GM23338 (cell line): ENCODE measurements at regions not wholly inside any gene's neighbourhood (a gene's known extent, or its start where the extent isn't known, plus 50 kb on each side); places are given as distances from the start of the nearest gene placed in this dataset.
"Not testable (repeated sequence)": the region's sequence is repeated elsewhere in the genome, so short reads cannot be mapped to it uniquely, and the experiment has no call there.

Experiments used
- ATAC-seq: fragments of 200-7000 bp; cut with Tn5 transposase; 3 replicates; pipeline ENCODE4 v1.9.1; 2020
- DNase-seq: peaks from one replicate; pipeline ENCODE4 v3.0.0-alpha.2; 2015; ENCODE audit warnings: low spot score
- H2AFZ ChIP-seq: fragments of 200-600 bp; sonication (generic); 2 replicates; pipeline ENCODE4 v1.8.0; 2016; ENCODE audit warnings: antibody characterized with exemption, mild to moderate bottlenecking, moderate library complexity
- H3F3A ChIP-seq: fragments of 200-600 bp; sonication (generic); replicated peaks from 2 replicates; pipeline ENCODE4 v1.8.0; 2017; ENCODE audit warnings: antibody characterized with exemption, mixed run types, low read depth
- H3K27ac ChIP-seq: fragments of 200-600 bp; sonication (generic); 2 replicates; pipeline ENCODE4 v1.6.1; 2016; ENCODE audit warnings: low read depth
- H3K27me3 ChIP-seq: fragments of 200-600 bp; sonication (generic); 2 replicates; pipeline ENCODE4 v1.8.0; 2016; ENCODE audit warnings: mild to moderate bottlenecking, mixed run types, moderate library complexity; ENCODE audit not compliant: insufficient read depth
- H3K36me3 ChIP-seq: fragments of 200-600 bp; sonication (generic); 2 replicates; pipeline ENCODE4 v1.8.0; 2016; ENCODE audit warnings: mild to moderate bottlenecking; ENCODE audit not compliant: insufficient read depth
- H3K4me1 ChIP-seq: fragments of 200-600 bp; sonication (generic); 2 replicates; pipeline ENCODE4 v1.8.0; 2016; ENCODE audit warnings: mild to moderate bottlenecking, moderate library complexity; ENCODE audit not compliant: insufficient read depth
- H3K4me2 ChIP-seq: fragments of 200-600 bp; sonication (generic); 2 replicates; pipeline ENCODE4 v1.7.1; 2017; ENCODE audit warnings: mixed run types
- H3K4me3 ChIP-seq: fragments of 200-600 bp; sonication (generic); 2 replicates; pipeline ENCODE4 v1.6.1; 2016; ENCODE audit warnings: mixed run types
- H3K79me2 ChIP-seq: fragments of 200-600 bp; sonication (generic); replicated peaks from 2 replicates; pipeline ENCODE4 v1.8.0; 2017; ENCODE audit warnings: mild to moderate bottlenecking; ENCODE audit not compliant: insufficient read depth
- H3K9me2 ChIP-seq: fragments of 200-600 bp; sonication (generic); 2 replicates; pipeline ENCODE4 v1.8.0; 2017; ENCODE audit not compliant: insufficient read depth
- H4K20me1 ChIP-seq: fragments of 200-600 bp; sonication (generic); replicated peaks from 2 replicates; pipeline ENCODE4 v1.8.0; 2017; ENCODE audit warnings: mild to moderate bottlenecking; ENCODE audit not compliant: insufficient read depth
- H3K27ac Mint-ChIP-seq: 2 replicates; pipeline ENCODE4 v1.8.0; 2020; ENCODE audit warnings: inconsistent platforms, mild to moderate bottlenecking, moderate library complexity, mixed read lengths
- H3K27me3 Mint-ChIP-seq: 3 replicates; pipeline ENCODE4 v1.8.0; 2022; ENCODE audit warnings: low read depth, mild to moderate bottlenecking, moderate library complexity, mixed read lengths, inconsistent platforms; ENCODE audit not compliant: insufficient read depth, poor library complexity
- H3K36me3 Mint-ChIP-seq: 3 replicates; pipeline ENCODE4 v1.8.0; 2021; ENCODE audit warnings: low read depth, mild to moderate bottlenecking, inconsistent platforms, moderate library complexity, mixed read lengths
- H3K4me1 Mint-ChIP-seq: 3 replicates; pipeline ENCODE4 v1.8.0; 2020; ENCODE audit warnings: mild to moderate bottlenecking, inconsistent platforms, mixed read lengths
- H3K4me3 Mint-ChIP-seq: 3 replicates; pipeline ENCODE4 v1.8.0; 2021; ENCODE audit warnings: moderate library complexity, mild to moderate bottlenecking, inconsistent platforms, mixed read lengths
- H3K9me3 Mint-ChIP-seq: 3 replicates; pipeline ENCODE4 v1.8.0; 2020; ENCODE audit warnings: moderate library complexity, mild to moderate bottlenecking, inconsistent platforms, mixed read lengths
- NANOG ChIP-seq: IDR thresholded peaks from 2 replicates; pipeline ENCODE4 v1.6.1; 2016; ENCODE audit warnings: antibody characterized with exemption, borderline replicate concordance
- STAT1 ChIP-seq: IDR thresholded peaks from one replicate; pipeline ENCODE4 v1.6.1; 2016; ENCODE audit warnings: antibody characterized with exemption; ENCODE audit not compliant: unreplicated experiment
- ZNF114 ChIP-seq: fragments of 250-450 bp; sonication (Bioruptor Pico); IDR thresholded peaks from 2 replicates; pipeline ENCODE4 v1.5.0; 2020; ENCODE audit warnings: mild to moderate bottlenecking, moderate library complexity
- TF ChIP-seq, protein P1 (sequence below): fragments of 250-450 bp; sonication (Bioruptor Pico); IDR thresholded peaks from 2 replicates; pipeline ENCODE4 v1.5.0; 2020; ENCODE audit warnings: mild to moderate bottlenecking, moderate library complexity
- TF ChIP-seq, protein P2 (sequence below): IDR thresholded peaks from 2 replicates; pipeline ENCODE4 v1.6.1; 2016; ENCODE audit warnings: antibody characterized with exemption
- TF ChIP-seq, protein P3 (sequence below): IDR thresholded peaks from one replicate; pipeline ENCODE4 v1.6.1; 2018; ENCODE audit warnings: antibody characterized with exemption; ENCODE audit not compliant: unreplicated experiment

DNA sequence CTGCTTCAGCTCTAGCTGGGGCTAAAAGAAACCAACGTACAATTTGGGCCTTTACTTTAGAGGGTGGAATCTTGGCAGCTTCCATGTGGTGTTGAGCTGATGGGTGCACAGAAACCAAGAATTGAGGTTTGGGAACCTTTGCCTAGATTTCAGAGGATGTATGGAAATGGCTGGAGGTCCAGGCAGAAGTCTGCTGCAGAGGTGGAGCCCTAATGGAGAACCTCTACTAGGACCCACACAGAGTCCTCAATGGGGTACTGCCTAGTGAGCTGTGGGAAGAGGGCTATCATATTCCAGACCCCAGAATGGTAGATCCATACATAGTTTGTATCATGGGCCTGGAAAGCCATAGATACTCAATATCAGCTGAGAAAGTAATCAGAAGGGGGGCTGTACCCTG lies 500.4 kb upstream of the ATP2B1 start (continued):
- TF ChIP-seq, protein P1, sequence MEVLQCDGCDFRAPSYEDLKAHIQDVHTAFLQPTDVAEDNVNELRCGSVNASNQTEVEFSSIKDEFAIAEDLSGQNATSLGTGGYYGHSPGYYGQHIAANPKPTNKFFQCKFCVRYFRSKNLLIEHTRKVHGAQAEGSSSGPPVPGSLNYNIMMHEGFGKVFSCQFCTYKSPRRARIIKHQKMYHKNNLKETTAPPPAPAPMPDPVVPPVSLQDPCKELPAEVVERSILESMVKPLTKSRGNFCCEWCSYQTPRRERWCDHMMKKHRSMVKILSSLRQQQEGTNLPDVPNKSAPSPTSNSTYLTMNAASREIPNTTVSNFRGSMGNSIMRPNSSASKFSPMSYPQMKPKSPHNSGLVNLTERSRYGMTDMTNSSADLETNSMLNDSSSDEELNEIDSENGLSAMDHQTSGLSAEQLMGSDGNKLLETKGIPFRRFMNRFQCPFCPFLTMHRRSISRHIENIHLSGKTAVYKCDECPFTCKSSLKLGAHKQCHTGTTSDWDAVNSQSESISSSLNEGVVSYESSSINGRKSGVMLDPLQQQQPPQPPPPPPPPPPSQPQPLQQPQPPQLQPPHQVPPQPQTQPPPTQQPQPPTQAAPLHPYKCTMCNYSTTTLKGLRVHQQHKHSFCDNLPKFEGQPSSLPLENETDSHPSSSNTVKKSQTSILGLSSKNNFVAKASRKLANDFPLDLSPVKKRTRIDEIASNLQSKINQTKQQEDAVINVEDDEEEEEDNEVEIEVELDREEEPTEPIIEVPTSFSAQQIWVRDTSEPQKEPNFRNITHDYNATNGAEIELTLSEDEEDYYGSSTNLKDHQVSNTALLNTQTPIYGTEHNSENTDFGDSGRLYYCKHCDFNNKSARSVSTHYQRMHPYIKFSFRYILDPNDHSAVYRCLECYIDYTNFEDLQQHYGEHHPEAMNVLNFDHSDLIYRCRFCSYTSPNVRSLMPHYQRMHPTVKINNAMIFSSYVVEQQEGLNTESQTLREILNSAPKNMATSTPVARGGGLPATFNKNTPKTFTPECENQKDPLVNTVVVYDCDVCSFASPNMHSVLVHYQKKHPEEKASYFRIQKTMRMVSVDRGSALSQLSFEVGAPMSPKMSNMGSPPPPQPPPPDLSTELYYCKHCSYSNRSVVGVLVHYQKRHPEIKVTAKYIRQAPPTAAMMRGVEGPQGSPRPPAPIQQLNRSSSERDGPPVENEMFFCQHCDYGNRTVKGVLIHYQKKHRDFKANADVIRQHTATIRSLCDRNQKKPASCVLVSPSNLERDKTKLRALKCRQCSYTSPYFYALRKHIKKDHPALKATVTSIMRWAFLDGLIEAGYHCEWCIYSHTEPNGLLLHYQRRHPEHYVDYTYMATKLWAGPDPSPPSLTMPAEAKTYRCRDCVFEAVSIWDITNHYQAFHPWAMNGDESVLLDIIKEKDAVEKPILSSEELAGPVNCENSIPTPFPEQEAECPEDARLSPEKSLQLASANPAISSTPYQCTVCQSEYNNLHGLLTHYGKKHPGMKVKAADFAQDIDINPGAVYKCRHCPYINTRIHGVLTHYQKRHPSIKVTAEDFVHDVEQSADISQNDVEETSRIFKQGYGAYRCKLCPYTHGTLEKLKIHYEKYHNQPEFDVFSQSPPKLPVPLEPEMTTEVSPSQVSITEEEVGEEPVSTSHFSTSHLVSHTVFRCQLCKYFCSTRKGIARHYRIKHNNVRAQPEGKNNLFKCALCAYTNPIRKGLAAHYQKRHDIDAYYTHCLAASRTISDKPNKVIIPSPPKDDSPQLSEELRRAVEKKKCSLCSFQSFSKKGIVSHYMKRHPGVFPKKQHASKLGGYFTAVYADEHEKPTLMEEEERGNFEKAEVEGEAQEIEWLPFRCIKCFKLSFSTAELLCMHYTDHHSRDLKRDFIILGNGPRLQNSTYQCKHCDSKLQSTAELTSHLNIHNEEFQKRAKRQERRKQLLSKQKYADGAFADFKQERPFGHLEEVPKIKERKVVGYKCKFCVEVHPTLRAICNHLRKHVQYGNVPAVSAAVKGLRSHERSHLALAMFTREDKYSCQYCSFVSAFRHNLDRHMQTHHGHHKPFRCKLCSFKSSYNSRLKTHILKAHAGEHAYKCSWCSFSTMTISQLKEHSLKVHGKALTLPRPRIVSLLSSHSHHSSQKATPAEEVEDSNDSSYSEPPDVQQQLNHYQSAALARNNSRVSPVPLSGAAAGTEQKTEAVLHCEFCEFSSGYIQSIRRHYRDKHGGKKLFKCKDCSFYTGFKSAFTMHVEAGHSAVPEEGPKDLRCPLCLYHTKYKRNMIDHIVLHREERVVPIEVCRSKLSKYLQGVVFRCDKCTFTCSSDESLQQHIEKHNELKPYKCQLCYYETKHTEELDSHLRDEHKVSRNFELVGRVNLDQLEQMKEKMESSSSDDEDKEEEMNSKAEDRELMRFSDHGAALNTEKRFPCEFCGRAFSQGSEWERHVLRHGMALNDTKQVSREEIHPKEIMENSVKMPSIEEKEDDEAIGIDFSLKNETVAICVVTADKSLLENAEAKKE (CRISPR knock-in tag): no peak
- no peak for TF ChIP-seq ZNF114 (CRISPR knock-in tag)
- no peak for TF ChIP-seq NANOG
- TF ChIP-seq STAT1: no peak
- TF ChIP-seq, protein P2, sequence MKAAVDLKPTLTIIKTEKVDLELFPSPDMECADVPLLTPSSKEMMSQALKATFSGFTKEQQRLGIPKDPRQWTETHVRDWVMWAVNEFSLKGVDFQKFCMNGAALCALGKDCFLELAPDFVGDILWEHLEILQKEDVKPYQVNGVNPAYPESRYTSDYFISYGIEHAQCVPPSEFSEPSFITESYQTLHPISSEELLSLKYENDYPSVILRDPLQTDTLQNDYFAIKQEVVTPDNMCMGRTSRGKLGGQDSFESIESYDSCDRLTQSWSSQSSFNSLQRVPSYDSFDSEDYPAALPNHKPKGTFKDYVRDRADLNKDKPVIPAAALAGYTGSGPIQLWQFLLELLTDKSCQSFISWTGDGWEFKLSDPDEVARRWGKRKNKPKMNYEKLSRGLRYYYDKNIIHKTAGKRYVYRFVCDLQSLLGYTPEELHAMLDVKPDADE: no peak
- TF ChIP-seq, protein P3, sequence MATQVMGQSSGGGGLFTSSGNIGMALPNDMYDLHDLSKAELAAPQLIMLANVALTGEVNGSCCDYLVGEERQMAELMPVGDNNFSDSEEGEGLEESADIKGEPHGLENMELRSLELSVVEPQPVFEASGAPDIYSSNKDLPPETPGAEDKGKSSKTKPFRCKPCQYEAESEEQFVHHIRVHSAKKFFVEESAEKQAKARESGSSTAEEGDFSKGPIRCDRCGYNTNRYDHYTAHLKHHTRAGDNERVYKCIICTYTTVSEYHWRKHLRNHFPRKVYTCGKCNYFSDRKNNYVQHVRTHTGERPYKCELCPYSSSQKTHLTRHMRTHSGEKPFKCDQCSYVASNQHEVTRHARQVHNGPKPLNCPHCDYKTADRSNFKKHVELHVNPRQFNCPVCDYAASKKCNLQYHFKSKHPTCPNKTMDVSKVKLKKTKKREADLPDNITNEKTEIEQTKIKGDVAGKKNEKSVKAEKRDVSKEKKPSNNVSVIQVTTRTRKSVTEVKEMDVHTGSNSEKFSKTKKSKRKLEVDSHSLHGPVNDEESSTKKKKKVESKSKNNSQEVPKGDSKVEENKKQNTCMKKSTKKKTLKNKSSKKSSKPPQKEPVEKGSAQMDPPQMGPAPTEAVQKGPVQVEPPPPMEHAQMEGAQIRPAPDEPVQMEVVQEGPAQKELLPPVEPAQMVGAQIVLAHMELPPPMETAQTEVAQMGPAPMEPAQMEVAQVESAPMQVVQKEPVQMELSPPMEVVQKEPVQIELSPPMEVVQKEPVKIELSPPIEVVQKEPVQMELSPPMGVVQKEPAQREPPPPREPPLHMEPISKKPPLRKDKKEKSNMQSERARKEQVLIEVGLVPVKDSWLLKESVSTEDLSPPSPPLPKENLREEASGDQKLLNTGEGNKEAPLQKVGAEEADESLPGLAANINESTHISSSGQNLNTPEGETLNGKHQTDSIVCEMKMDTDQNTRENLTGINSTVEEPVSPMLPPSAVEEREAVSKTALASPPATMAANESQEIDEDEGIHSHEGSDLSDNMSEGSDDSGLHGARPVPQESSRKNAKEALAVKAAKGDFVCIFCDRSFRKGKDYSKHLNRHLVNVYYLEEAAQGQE: no peak

DNA sequence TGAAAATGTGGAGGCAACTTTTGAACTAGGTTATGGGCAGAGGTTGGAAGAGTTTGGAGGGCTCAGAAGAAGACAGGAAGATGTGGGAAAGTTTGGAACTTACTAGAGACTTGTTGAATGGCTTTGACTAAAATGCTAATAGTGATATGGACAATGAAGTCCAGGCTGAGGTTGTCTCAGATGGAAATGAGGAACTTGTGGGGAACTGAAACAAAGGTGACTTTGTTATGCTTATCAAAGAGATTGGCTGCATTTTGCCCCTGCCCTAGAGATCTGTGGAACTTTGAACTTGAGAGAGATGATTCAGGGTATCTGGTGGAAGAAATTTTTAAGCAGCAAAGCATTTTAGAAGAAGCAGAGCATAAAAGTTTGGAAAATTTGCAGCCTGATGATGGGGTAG lies 499.7 kb upstream of the ATP2B1 start:
- H3K27me3 Mint-ChIP-seq, H2AFZ ChIP-seq, H3K79me2 ChIP-seq, H3K9me2 ChIP-seq, H4K20me1 ChIP-seq, H3K27ac Mint-ChIP-seq, DNase-seq, H3K4me1 ChIP-seq, H3K4me3 ChIP-seq, ATAC-seq, H3K27me3 ChIP-seq, H3F3A ChIP-seq, H3K27ac ChIP-seq, H3K4me1 Mint-ChIP-seq, H3K4me2 ChIP-seq, H3K4me3 Mint-ChIP-seq, H3K36me3 ChIP-seq: not testable (repeated sequence)
- peaks cover 33% of the 10 kb centered on the region for H3K9me3 Mint-ChIP-seq
- H3K36me3 Mint-ChIP-seq: peaks cover 24% of the 10 kb centered on the region; the same call in 2 of the 3 replicates
